PC-9 (cell line): ENCODE measurements at regions not wholly inside any gene's neighbourhood (a gene's known extent, or its start where the extent isn't known, plus 50 kb on each side); places are given as distances from the start of the nearest gene placed in this dataset.

ENCODE experiments used
- BruUV-seq: library from RNA; stranded (reverse); fragments of 400-500 nt; replicated peaks from 2 replicates; lab custom pipeline; 2021; lab: Mats Ljungman, UMichigan
- CTCF ChIA-PET: fragments of 300-600 bp; sonication (Branson Sonifier 250); formaldehyde crosslinking; loops from one replicate; lab custom pipeline; 2022; ENCODE audit warnings: antibody characterized with exemption; lab: Charles Lee
- POLR2A ChIA-PET: fragments of 300-600 bp; sonication (Branson Sonifier 250); formaldehyde crosslinking; loops from one replicate; lab custom pipeline; 2022; ENCODE audit warnings: antibody characterized with exemption; ENCODE audit not compliant: unreplicated experiment; lab: Charles Lee
- DNase-seq, 2 experiments: peaks; one replicate each; pipeline versions ENCODE4 v3.0.0 to v3.0.0-alpha.2; 2015 to 2022; ENCODE audit warnings: mixed read lengths in 1 of 2
- H2AFZ ChIP-seq: fragments of 200-600 bp; sonication (generic); 2 replicates; pipeline ENCODE4 v1.8.1; 2017; ENCODE audit warnings: antibody characterized with exemption
- H3F3A ChIP-seq: fragments of 200-600 bp; sonication (generic); 2 replicates; pipeline ENCODE4 v1.8.1; 2017; ENCODE audit warnings: antibody characterized with exemption, mild to moderate bottlenecking, low read depth; ENCODE audit not compliant: insufficient read depth
- H3K27ac ChIP-seq: fragments of 200-600 bp; sonication (generic); 2 replicates; pipeline ENCODE4 v1.6.1; 2016; ENCODE audit warnings: mixed run types
- H3K27me3 ChIP-seq: fragments of 200-600 bp; sonication (generic); 2 replicates; pipeline ENCODE4 v1.6.1; 2016; ENCODE audit warnings: low read depth, mixed run types; ENCODE audit not compliant: insufficient read depth
- H3K36me3 ChIP-seq: fragments of 200-600 bp; sonication (generic); 2 replicates; pipeline ENCODE4 v1.6.1; 2016; ENCODE audit warnings: low read depth, mixed run types
- H3K4me1 ChIP-seq: fragments of 200-600 bp; sonication (generic); replicated peaks from 2 replicates; pipeline ENCODE4 v1.6.1; 2016; ENCODE audit warnings: mixed run types; ENCODE audit not compliant: insufficient read depth
- H3K4me2 ChIP-seq: fragments of 200-600 bp; sonication (generic); 2 replicates; pipeline ENCODE4 v1.6.1; 2017; ENCODE audit warnings: mixed run types
- H3K4me3 ChIP-seq: fragments of 200-600 bp; sonication (generic); 2 replicates; pipeline ENCODE4 v1.6.1; 2016; ENCODE audit warnings: mixed run types
- H3K79me2 ChIP-seq: fragments of 200-600 bp; sonication (generic); 2 replicates; pipeline ENCODE4 v1.6.1; 2017; ENCODE audit warnings: low read depth, mixed run types
- H3K9me2 ChIP-seq: fragments of 200-600 bp; sonication (generic); 2 replicates; pipeline ENCODE4 v1.8.1; 2017; ENCODE audit warnings: mild to moderate bottlenecking; ENCODE audit not compliant: insufficient read depth
- H3K9me3 ChIP-seq: fragments of 200-600 bp; sonication (generic); 2 replicates; pipeline ENCODE4 v1.8.1; 2016; ENCODE audit warnings: low read depth; ENCODE audit not compliant: insufficient read depth
- H4K20me1 ChIP-seq: fragments of 200-600 bp; sonication (generic); 2 replicates; pipeline ENCODE4 v1.8.1; 2017; ENCODE audit not compliant: insufficient read depth
- CTCF ChIP-seq: fragments of 200-600 bp; sonication (generic); conservative IDR thresholded peaks from 2 replicates; pipeline ENCODE4 v1.6.1; 2017; ENCODE audit warnings: mixed run types, antibody characterized with exemption, mild to moderate bottlenecking, moderate library complexity
- EZH2 ChIP-seq: fragments of 200-600 bp; sonication (generic); IDR thresholded peaks from 2 replicates; pipeline ENCODE4 v1.8.0; 2017; ENCODE audit warnings: antibody characterized with exemption, low read depth
- intact Hi-C: fragments of 100-400 bp; cut with micrococcal nuclease; formaldehyde crosslinking; loops from one replicate; pipeline ENCODE4 v1.10.0; 2022; ENCODE audit not compliant: unreplicated experiment

GRCh38 chr10:118924493-118924892, 105.0 kb upstream of the NANOS1 start:
- no peak for TF ChIP-seq CTCF
- TF ChIP-seq EZH2: no peak
- H3K4me3 ChIP-seq: no peak overlapping the region
- BruUV-seq: no TSS peak
- no peak overlapping the region for H3K4me2 ChIP-seq
- ChIA-PET POLR2A (no interaction called here), CTCF (no interaction called here)
- intact Hi-C loops: no loop called here
- no peaks in the 10 kb centered on the region for H3K9me3 ChIP-seq
- no peaks in the 10 kb centered on the region for H3K4me1 ChIP-seq
- no peaks in the 10 kb centered on the region for H4K20me1 ChIP-seq
- DNase-seq: no peak
- no peak overlapping the region for H2AFZ ChIP-seq
- H3K27ac ChIP-seq: no peak overlapping the region
- no peaks in the 10 kb centered on the region for H3K79me2 ChIP-seq
- no peaks in the 10 kb centered on the region for H3K36me3 ChIP-seq
- no peaks in the 10 kb centered on the region for H3F3A ChIP-seq
- no peaks in the 10 kb centered on the region for H3K27me3 ChIP-seq
- no peaks in the 10 kb centered on the region for H3K9me2 ChIP-seq

GRCh38 chr10:118925404-118926071, 104.0 kb upstream of the NANOS1 start:
- Histone ChIP-seq H3K9me3 (no peaks in the 10 kb centered on the region), H3K27me3 (no peaks in the 10 kb centered on the region), H3K4me2 (no peak overlapping the region), H3K79me2 (no peaks in the 10 kb centered on the region), H3K27ac (no peak overlapping the region), H3F3A (no peaks in the 10 kb centered on the region), H3K4me3 (no peak overlapping the region), H3K9me2 (no peaks in the 10 kb centered on the region), H3K4me1 (no peaks in the 10 kb centered on the region), H3K36me3 (no peaks in the 10 kb centered on the region), H4K20me1 (no peaks in the 10 kb centered on the region), H2AFZ (no peak overlapping the region)
- no peak for DNase-seq
- intact Hi-C loops: no loop called here
- BruUV-seq: no TSS peak
- POLR2A ChIA-PET: no interaction called here
- CTCF ChIA-PET: no interaction called here
- TF ChIP-seq CTCF (no peak), EZH2 (no peak)

GRCh38 chr10:118926072-118926417, 103.5 kb upstream of the NANOS1 start:
- POLR2A ChIA-PET: no interaction called here

More at GRCh38 chr10:118926072-118926417, 103.5 kb upstream of the NANOS1 start:
- TF ChIP-seq EZH2: no peak
- no peak for TF ChIP-seq CTCF
- H3K27ac ChIP-seq: no peak overlapping the region
- no peaks in the 10 kb centered on the region for H3K9me2 ChIP-seq
- no peaks in the 10 kb centered on the region for H4K20me1 ChIP-seq
- CTCF ChIA-PET: no interaction called here
- no peaks in the 10 kb centered on the region for H3K4me1 ChIP-seq
- DNase-seq: no peak
- intact Hi-C loops: no loop called here
- H3F3A ChIP-seq: no peaks in the 10 kb centered on the region
- H3K4me3 ChIP-seq: no peak overlapping the region
- H3K79me2 ChIP-seq: no peaks in the 10 kb centered on the region
- no peaks in the 10 kb centered on the region for H3K27me3 ChIP-seq
- no peak overlapping the region for H3K4me2 ChIP-seq
- H3K9me3 ChIP-seq: no peaks in the 10 kb centered on the region
- no TSS peak for BruUV-seq
- no peaks in the 10 kb centered on the region for H3K36me3 ChIP-seq
- no peak overlapping the region for H2AFZ ChIP-seq
